Stimulated activated CD4-positive, alpha-beta T cell treated with anti-CD3 and anti-CD28 coated beads, Interleukin-4, amount 100 ng/mL, for 48 hours (primary cell): ENCODE measurements at regions not wholly inside any gene's neighbourhood (a gene's known extent, or its start where the extent isn't known, plus 50 kb on each side); places are given as distances from the start of the nearest gene placed in this dataset.
"Not testable (repeated sequence)": the region's sequence is repeated elsewhere in the genome, so short reads cannot be mapped to it uniquely, and the experiment has no call there.

Experiments
- DNase-seq, 2 donors: peaks; one replicate each; pipeline ENCODE4 v3.0.0-alpha.2; 2020; ENCODE audit warnings: low read depth in 2 of 2

DNA sequence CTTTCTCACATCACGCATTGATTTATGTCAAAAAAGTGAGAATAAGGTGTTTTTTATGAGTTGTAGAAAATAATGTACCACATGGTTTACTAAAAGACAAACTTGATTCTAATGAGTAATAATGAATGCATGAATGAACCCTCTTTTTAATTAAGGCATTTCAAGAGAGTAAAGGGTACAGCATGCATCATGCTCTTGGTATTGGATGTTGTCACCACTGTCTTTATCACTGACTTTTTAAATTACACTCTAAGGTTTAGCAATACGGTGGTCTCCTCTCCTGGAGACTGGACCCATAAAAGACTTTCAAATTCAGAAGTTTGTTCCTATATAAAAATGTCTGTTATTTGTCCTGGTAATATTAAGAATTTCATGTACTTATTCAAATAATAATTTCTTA is 277.5 kb upstream of the TGFBR2 start:
- not testable (repeated sequence) for DNase-seq

DNA sequence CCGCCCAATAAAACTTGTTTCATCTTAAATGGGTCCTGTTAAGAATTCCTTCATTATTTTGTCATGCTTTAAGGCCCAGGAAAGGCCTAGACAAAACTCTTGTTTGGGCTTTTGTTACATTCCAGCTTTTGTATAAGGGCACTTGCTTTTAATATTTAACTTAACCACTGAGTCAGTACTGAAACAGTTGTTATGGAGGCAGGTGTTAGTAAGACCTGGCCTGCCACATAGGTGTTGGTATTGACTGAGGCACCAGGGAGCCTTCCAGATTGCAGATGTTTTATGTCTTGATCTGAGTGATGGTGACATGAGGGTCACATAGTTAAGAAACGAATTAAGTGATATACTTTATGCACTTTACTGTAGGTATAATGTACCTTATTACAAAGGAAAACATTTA is 274.9 kb upstream of the TGFBR2 start:
- no peak for DNase-seq

DNA sequence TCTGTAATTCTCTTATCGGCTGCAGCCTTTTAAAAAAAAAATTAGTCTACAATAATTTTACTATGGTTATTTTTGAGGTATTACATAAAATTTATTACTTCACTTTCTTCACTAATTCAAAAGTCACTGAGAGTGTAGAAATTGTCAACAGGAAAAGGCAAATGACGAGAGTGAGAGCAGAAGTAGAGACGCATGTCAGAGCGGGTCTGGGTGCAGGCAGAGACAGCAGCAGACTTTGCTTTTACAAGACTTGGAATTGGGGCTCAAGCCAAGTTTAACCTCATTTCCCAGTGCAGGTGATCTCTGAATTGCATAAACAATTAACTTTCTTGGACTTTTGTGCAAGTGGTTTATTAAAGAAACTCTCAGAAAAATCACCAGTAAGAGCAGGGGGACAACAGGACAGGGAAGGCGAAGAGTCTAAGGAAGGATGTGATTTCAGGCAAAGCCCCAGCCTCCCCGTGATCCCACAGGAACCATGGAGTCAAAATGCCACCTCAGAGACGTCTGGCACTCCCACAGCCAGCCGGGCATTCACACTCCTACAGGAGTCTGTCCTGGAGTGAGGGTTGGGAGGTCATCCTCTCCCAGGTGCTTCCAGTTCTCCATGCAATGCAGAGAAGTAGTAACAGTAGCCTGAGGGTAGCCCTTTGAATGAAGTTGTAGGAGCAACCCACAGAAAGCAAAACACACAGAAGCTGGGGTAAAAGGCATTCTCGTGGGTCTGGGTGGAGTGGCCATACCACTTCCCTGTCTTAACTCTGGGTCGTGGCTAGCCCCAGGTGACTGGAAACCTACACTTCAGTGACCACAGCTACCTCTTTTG is 274.0 kb upstream of the TGFBR2 start:
- no peak for DNase-seq

DNA sequence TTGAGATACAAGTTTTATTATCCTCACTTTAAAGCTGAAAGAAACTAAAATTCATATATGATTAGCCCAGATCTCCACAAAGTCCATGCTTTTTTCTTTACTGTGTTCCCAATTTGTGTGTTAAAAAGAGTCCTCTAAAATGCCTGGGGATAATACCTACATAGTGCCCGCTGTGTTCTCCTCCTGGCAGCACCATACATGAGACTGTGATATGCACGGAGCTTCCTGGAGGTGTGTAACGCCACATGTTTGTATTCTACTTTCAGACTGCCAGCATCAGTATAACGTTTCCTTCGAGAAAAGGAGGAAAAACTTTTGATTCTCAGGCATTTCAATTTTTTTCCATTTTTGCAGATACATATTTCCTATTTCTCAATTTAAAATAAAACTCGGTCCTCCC is 273.3 kb upstream of the TGFBR2 start:
- no peak for DNase-seq

DNA sequence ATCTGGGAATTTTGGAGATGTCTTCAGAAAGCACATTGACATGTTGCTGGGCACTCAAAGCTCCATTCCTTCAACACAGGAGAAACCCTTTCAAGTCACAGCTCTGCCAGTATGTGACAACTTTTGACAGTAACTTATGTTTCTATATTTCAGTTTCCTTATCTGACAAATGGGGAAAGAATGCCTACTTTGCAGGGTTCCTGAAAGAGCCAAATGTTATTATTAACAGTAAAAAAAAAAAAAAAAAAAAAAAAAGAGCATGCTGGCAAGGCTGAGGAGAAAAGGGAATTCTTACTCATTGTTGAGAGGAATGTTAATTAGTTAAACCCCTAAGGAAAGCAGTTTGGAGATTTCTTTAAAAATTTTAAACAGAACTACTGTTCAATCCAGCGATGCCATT is 272.5 kb upstream of the TGFBR2 start:
- no peak for DNase-seq

DNA sequence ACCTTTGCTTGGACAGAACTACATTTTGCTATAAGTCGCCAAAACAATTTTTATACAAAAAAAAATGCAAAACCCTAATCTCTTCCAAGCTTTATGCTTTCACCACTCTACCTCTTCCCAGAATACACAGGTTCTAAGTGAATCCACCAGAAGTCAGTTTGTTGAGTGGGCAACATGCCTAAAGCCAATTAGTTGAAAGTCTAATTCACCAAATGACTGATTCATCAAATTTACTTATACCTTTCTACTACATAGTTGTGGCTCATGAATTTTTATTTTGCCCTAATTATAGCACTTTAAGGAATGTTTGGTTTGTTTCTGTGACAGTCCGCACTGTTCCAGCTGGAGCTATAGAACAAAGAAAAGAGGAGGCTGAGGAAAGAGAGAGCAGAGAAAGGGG is 265.9 kb upstream of the TGFBR2 start:
- no peak for DNase-seq

DNA sequence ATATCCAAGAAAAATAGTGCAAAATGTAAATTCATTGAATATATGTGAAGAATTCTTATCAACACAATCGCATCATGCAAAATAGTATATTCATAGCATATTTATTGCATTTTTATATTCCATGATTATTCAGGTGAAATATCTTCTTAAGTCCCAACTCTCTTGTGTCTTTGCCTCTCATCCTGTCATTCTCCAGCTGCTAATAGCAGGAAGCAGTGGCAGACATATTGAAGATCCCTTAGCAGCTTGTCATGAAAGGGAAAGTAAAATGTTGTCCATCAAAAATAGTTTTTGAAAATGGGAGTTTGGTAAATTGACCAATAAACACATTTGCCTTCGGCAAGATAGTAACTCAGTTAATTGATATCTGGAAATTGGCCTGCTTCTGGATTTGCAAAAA is 265.3 kb upstream of the TGFBR2 start:
- no peak for DNase-seq

DNA sequence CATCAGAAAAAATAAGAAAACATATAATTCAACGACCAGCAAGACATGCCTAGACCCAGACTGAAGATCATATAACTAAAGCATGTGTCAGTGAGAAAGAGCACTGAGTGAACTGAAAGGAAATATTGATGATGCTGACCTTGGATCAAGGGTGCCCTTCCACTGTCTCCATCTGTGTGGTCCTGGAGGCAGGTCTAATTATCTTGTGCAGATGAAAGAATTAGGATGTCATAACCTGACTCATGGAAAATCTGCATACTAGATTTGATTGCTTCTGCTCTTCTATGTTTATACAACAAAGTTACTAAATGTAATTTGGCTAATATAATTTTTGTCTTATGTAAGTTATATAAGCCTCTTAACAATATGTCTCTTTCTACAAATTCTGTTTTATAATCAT is 264.6 kb upstream of the TGFBR2 start:
- no peak for DNase-seq

DNA sequence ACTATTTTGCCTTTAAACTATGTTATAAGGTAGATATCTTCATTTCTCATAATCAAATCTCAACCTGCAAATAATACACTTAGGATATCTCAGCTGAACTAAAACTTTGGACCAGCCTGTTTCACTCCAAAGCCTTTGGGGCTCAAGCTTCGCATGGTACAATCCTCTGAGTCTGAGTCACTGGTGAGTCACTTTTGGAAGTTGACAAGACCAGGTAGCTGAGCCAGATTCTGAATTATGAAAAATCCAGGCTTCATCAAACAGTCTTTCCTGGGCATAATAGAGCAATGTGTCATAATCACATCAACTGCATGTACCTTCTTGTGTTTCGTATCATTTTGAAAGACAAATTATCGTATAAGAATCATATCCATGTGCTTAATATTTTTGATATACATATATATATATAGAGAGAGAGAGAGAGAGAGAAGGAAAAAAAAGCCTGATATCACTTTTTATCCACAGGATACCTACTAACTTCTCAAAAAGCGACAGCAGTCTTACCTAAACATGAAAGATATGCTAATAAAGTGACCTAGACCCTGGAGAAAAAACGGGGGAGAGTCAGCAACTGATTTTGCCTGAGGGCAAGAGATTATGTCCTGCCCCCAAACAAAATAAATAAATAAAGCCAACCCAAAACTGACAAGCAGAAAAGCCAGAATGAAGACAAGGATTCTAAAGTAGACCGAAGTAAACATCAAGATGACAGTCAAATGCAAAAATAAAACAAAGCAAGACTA is 263.9 kb upstream of the TGFBR2 start:
- peak in 1 of 2 donors; percentile 14 for DNase-seq

DNA sequence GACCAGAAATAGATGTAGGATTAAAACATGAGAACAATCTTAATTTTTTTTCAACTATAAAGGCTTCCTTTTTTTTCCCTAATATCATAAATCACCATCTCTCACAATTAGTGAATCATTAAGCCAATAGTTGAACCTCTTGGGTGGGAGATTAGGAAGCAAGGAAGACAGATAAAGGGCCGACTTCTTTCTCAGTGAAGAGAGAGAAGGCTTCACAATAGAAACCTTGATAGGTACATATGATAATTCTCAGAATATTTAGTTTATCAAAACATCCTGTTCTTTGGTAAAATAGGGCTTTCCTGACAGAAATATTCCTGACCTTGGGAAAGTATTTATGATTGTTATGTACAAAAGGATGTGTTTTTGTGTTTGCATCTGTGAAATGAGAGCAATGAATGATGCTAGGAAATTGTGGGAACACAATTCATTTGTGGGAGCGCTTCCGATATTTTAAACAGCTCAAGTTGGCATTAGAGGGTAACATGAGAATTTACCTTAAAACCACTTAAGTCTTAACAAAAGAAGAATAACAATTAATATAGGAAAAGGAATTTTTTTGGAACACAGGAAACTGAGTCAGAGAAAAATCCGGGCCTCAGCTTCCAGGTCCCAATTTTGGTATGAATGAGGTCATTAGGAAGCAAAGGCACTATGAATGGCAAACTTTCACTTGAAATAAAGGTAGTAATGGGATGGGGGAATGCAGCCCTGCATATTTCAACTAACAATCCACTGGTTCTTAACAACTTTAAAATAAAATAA is 263.2 kb upstream of the TGFBR2 start:
- DNase-seq: no peak

DNA sequence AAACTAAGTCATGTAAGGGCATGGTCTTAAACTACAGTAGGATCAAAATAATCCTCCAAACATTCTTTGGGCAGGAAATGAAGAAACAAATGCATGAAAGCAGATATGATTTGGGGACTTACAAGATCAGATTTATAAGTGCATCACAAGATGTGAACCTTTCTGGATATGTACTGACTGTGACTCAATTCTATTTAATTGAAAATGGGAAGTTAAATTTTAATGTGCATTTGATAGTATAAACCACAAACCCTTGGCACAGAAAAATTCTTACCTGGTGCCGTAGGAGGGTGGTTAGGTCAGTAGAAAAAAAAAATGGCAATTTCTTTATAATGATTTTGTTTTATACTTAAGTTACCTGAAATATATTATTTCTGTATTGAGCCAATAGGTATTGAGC is 262.5 kb upstream of the TGFBR2 start:
- no peak for DNase-seq

DNA sequence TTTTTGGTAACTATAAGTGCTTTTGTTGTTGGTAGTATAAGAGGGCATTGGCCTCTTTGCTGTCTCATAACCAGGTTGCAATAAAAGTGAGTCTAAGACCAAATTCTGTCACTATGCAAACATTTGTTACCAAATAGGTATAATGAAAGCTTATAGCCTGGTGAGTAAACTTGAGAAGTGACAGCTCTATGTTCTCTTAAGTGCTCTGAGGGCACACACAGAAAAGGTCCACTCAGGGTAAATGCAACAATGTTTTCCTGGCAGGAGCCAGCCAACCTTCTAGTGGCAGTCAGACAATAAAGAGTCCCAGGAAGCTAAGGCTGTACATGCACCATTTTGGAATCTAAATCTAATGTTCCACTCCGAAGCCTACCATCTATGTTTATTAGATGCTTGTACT is 262.1 kb upstream of the TGFBR2 start:
- DNase-seq: no peak

DNA sequence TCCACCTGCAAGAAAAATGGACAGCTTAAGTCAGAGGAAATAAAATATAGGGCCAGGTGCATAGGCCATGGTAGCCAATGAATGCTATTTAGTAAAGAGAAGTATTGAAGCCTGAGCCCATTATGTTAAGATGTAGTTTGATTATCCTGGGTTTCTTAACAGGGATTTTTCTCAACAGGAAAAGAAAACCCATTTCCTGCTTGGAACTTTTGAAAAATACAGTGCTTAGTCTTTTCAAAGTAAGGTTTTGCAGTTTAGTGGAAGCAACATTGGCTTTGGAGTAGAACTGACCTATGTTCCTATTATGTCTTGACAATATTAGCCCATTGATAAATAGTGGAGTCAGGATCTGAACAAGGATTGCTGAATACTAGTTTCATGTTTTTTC is 259.5 kb upstream of the TGFBR2 start:
- no peak for DNase-seq

DNA sequence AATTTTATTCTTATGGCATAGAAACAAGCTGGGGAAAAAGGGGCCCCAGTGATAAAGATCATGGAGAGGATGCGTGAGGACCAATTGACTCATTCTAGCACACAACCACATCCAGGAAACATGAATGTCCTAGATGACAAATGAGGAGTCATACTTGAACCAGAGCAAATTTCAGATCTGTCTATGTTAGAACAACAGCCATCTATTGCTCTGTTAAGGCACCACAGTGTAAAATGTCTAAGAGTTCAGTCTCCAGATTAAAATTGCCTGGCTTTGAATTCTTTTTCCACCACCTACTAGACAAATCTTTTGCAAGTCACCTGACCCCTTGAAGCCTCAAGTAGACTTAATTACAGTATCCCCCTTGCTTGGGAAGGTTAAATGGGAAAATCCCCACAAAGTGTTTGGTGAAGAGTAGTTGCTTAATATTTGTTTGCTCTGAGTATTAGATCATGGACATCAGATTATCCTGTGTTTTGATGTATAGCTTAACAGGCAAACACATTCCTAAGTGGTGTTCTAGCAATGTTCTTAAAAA is 258.7 kb upstream of the TGFBR2 start:
- DNase-seq: peak in 1 of 2 donors; percentile 35

DNA sequence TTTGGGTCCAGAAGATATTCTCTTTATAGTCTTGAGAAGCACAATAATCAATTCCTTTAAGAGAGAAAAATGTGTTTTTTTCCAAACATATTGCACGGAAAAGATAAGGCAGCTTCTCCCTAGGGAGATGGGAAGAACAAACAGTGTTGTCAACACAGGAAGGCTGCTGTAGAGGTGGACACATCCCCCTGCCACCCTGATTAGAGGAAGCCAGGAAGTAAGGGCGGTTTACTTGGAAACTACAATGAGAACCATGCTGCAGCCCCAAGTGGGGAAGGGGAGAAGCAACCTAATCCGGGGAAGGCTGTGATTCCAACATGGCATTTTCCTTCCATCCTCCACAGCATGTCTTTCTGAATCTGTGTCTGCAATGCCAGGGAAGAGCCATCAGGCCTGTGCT is 256.9 kb upstream of the TGFBR2 start:
- DNase-seq: no peak

DNA sequence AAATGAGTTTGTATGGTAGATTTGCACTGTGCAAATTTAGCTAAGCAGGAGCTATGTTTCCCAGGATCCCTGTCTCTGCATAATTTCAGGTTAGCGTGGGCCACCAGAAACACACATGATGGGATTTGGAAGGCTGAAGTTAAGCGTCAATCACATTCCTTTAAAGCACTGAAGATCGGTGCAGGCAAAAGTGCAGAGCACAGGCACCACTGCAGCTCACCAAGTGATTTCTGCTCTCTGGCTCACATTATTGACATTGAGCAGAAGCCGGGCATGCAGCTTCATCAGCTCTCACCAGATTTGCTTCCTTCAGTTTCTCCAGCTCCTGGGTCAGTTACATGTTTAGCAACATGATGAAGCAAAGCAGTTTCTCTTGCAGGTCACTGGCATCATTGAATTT is 256.4 kb upstream of the TGFBR2 start:
- DNase-seq: no peak

DNA sequence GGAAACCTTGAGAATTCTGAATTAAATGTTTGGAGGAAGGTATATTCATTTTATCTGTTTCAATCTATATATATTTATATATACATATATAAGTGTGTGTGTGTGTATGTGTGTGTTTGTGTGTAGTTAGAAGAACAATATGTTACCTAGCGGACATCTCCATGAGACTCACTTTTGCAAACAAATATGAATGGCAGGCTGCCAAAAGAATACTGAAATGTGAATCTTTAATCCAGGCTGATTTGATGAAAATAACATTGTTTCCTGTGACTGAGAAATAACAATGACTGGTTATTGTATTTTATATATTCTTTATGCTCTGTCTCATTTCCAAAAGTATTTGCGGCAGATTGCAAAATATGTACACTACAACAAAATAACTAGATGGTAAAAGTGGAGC is 255.5 kb upstream of the TGFBR2 start:
- no peak for DNase-seq

DNA sequence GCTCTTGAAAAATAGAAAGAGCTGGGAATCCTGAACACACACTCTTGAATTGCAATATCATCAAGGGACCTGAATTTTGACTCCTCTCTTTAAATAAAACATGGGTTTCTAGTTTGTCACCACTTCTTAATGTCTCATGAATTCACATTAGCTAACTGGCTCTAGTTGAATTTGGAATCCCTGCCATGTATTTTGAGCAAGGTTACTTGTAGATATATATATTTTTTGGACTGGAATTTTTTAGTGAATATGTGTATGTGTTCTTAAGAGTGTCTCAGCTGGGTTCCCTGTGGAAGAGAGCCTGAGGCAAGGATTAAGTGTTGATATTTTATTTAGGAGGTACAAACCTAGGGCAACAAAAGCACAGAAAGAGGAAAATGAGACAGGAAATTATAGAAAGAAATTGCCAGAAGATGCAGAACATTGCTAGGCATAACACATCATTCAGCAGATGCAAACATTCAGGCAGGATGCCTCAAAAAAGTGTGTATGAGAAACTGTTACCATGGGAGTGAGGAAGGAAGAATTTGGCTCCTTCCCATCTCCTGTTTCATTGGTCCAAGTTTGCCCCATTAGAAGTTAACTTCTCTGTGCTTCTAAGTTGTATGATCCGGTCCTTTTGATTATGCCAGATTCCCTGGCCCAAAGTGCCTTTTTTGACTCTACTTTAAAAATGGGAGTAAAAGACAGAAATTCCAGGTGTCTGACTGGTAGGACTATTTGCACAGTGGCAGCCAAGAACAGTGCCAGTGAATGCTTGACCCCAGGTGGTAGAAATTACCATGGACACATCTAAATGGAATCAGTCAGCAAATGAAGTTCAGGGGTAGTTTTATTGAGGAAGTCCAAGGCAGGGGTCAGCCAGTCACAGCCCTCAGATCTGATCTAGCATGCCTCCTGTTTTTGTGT is 253.7 kb upstream of the TGFBR2 start:
- no peak for DNase-seq

DNA sequence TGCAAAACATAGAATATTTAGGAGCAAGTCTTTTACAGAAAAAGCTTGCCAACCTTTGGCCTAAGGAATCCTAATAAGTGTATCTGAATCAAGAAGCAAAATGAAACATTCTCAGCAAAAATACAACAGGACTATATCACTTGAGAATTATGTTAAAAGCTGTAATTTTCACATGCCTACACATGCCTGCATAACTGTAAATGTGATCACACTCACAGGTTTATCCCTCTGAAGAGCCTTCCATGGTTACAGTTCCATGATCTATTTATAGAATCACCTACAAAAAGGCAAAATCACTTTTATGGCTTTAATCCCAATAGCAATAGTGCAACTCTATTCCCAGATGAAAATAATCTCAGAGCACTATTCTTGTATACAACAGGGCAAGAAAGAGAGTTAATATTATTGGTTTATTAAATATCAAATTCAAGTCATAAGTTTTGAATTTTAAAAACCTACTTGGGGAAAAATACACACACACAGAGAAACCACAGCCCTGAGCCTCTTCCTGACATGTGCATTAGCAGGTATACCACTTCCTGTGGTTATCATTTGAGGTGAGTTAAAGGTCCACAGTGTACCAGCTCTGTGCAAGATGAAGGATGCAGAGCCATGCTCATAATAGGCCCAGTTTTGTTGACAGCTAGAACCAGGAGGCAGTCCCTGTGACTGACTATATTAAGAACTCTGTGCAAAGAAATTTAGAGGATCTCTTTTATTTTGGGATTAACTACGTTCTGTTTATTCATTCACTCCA is 252.5 kb upstream of the TGFBR2 start:
- DNase-seq: peak in 1 of 2 donors; percentile 13

DNA sequence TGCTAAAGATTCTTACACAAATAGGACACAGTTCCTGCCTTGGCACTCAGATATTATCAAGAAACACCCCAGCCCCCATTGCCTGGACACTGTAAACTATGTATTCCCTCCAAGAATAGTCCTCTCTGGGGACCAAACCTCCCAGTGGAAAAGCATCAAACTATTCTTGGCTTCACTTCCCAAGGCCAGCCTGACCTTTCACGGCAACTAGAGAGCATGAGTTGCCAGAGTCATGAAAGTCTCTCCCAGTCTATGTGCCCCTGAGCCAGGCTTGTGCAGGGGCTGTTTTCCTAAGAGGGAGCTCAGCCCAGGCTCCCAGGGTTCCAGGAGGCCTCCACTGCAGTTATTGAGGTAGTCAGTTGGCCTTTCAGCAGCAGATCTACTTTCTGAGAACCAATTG is 251.9 kb upstream of the TGFBR2 start:
- no peak for DNase-seq

DNA sequence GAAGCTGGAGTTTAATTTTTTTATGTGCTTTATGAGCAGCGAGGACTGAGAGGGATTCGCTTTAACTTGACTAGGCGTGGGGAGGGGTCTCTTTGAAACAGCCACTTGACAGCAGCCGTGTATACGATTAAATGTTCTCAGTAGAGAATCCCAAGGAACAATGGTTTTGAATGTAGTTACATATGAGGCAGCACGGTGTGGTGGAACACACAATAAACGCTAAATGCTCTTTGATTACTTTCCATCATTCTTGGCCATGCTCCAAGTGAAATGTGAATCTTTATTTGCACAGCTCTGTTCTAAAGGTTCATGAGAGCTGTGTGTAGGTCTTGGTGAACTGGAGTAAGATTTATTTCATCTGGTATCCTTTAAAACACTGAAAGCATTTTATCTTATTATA is 251.4 kb upstream of the TGFBR2 start:
- DNase-seq: no peak
